Adipose tissue (tissue), 3 donors: ENCODE measurements at regions not wholly inside any gene's neighbourhood (a gene's known extent, or its start where the extent isn't known, plus 50 kb on each side); places are given as distances from the start of the nearest gene placed in this dataset.

Experiments used
- H3K27ac ChIP-seq: one replicate; pipeline ENCODE4 v1.5.1; 2013; ENCODE audit warnings: low read depth, low read length
- WGBS, 3 donors: extraction: QIAGEN DNeasy Blood & Tissue Kit; methylation state at CpG; one replicate each; pipeline ENCODE4 v1.1.7; 2013; 5-methylcytosine and 5-hydroxymethylcytosine counted together
- donor health status: healthy with polysubstance abuse.
- donor health status: Bipolar disorder and iron deficiency.
- donor health status: healthy.

DNA sequence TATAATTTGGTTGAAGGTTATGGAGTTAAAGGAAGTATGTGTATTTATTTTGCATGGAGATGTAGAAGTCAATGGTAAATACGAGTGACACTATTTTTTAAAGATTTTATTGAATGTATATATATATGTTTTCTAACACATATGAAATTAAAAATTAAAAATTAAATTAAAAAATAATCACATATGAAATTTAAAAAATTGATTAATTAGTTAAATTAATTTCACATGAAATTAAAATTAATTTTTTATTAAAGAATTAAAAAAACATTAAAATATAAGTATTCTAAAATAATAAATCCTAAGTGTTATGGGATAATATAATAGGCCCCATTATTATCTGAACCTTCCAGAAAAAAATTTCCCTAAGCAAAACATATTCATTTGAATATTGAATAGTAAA is 1163.5 kb downstream of the ARAP2 start:
- WGBS, 3 donors = 80 to 87% (median 85%) methylated on average over 1 of the region's 1 CpG
- no peak overlapping the region for H3K27ac ChIP-seq

DNA sequence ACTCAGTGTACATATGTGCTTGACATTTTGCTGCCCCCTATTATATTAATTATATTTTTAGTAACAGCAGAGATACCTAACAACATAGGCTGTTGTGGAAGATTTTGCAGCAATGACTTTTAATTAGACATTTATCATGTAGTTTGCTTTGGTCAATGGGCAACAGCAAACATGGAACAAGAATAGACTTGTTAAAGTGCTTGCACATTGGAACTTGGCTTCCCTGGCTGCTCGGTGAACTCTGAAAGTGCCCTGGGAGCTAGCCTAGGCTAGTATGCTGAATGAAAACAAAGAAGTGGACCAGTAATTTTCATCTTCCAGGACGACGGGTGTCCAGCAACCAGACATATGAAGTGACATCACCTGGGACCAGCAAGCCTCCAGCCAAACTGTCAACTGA is 1157.1 kb downstream of the ARAP2 start:
- 70 to 87% (median 83%) methylated on average over 3 of the region's 3 CpGs for WGBS, 3 donors
- H3K27ac ChIP-seq = no peak overlapping the region

- WGBS, 3 donors = 83 to 93% (median 91%) methylated on average over 8 of the region's 8 CpGs
- no peak overlapping the region for H3K27ac ChIP-seq
Observed at GRCh38 chr4:35100932-35101331, 1143.4 kb downstream of the ARAP2 start.

- H3K27ac ChIP-seq = no peak overlapping the region
- 88 to 91% (median 91%) methylated on average over 8 of the region's 8 CpGs for WGBS, 3 donors
Observed at GRCh38 chr4:35102066-35102465, 1142.2 kb downstream of the ARAP2 start.

DNA sequence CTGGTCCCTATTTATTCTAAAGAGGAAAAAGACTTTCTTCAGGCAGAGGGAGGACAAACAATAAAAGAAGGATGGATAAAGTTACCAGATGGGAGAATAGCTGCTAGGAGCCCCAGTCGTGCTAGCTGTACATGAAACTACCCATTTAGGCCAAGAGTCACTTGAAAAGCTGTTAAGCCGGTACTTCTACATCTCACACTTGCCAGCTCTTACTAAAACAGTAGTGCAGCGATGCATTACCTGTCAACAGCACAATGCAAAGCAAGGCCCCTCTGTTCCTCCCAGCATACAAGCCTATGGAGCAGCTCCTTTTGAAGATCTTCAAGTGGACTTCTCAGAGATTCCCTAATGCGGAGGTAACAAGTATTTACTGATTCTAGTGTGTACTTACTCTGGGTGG is 1138.8 kb downstream of the ARAP2 start:
- no peak overlapping the region for H3K27ac ChIP-seq
- WGBS, 3 donors = 77 to 87% (median 84%) methylated on average over 4 of the region's 4 CpGs

GRCh38 chr4:35106091-35106734 is 1138.1 kb downstream of the ARAP2 start:
- WGBS, 3 donors = 84 to 90% (median 89%) methylated on average over 13 of the region's 13 CpGs
- no peak overlapping the region for H3K27ac ChIP-seq

GRCh38 chr4:35124106-35124505 is 1120.2 kb downstream of the ARAP2 start:
- no peak overlapping the region for H3K27ac ChIP-seq

- 43 to 88% (median 81%) methylated on average over 4 of the region's 4 CpGs for WGBS, 3 donors
- no peak overlapping the region for H3K27ac ChIP-seq
Observed at GRCh38 chr4:35125995-35126712, 1118.2 kb downstream of the ARAP2 start.

GRCh38 chr4:35138449-35138848 is 1105.9 kb downstream of the ARAP2 start:
- WGBS, 3 donors = 53 to 64% (median 61%) methylated on average over 2 of the region's 2 CpGs
- no peak overlapping the region for H3K27ac ChIP-seq

GRCh38 chr4:35147761-35148160 is 1096.6 kb downstream of the ARAP2 start:
- 77 to 89% (median 86%) methylated on average over 1 of the region's 1 CpG for WGBS, 3 donors

GRCh38 chr4:35151816-35152572 is 1092.3 kb downstream of the ARAP2 start:
- H3K27ac ChIP-seq = no peak overlapping the region
- 62 to 76% (median 75%) methylated on average over 10 of the region's 10 CpGs for WGBS, 3 donors

More at GRCh38 chr4:35147761-35148160, 1096.6 kb downstream of the ARAP2 start:
- H3K27ac ChIP-seq = no peak overlapping the region

DNA sequence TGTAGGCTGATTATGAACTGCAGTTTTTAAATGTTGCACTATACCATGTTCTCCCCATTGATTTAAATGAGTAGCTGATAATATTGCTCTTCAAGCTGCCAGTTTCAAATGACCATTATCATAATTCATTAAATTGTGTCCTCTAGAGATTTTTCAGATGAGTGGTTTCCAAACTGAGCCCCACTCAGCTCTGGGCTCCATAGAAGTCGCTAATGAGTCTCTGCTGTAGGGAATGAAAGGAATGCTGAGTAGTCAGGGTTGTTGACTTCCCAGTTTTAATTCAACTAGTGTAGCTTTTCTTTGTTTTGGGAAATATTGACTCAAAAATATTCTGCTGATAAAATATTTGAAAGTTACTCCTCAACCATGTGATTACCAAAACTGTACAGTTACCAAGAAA is 1081.1 kb downstream of the ARAP2 start:
- WGBS, 3 donors = 26 to 58% (median 54%) methylated on average over 1 of the region's 1 CpG
- H3K27ac ChIP-seq = no peak overlapping the region

- WGBS, 3 donors = 58 to 83% (median 79%) methylated on average over 1 of the region's 1 CpG
Observed at GRCh38 chr4:35164063-35164462, 1080.3 kb downstream of the ARAP2 start.

GRCh38 chr4:35166466-35166865 is 1077.8 kb downstream of the ARAP2 start:
- 55 to 68% (median 59%) methylated on average over 5 of the region's 5 CpGs for WGBS, 3 donors
- H3K27ac ChIP-seq = no peak overlapping the region

More at GRCh38 chr4:35164063-35164462, 1080.3 kb downstream of the ARAP2 start:
- H3K27ac ChIP-seq = no peak overlapping the region

DNA sequence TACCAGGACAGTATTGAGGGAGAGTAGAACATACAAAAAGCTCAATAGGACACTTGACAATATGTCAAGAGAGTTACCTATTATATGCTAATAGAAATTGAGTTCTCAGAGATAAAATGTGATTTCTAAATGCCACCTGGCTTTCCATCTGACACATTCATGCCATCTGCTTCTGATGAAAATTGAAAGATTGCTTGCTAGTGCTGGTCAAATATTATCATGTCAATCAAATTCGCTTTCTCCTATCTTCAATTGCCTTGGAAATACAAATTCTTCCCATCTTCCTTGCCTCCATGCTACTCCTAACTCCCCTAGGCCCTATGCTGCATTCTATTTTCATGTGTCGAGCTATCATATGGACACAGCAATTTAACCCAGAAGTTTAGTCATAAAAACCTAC is 1076.9 kb downstream of the ARAP2 start:
- 35 to 58% (median 44%) methylated on average over 2 of the region's 2 CpGs for WGBS, 3 donors
- H3K27ac ChIP-seq = no peak overlapping the region

GRCh38 chr4:35175487-35175886 is 1068.8 kb downstream of the ARAP2 start:
- 44 to 67% (median 58%) methylated on average over 4 of the region's 4 CpGs for WGBS, 3 donors
- no peak overlapping the region for H3K27ac ChIP-seq

- WGBS, 3 donors = 33 to 36% (median 33%) methylated on average over 2 of the region's 2 CpGs
Observed at GRCh38 chr4:35175894-35176293, 1068.4 kb downstream of the ARAP2 start.

GRCh38 chr4:35182451-35182850 is 1061.9 kb downstream of the ARAP2 start:
- no peak overlapping the region for H3K27ac ChIP-seq

More at GRCh38 chr4:35175894-35176293, 1068.4 kb downstream of the ARAP2 start:
- H3K27ac ChIP-seq = no peak overlapping the region

GRCh38 chr4:35189988-35190613 is 1054.2 kb downstream of the ARAP2 start:
- no peak overlapping the region for H3K27ac ChIP-seq
- WGBS, 3 donors = 19 to 43% (median 40%) methylated on average over 3 of the region's 3 CpGs
